GM12878 (cell line): ENCODE measurements at regions not wholly inside any gene's neighbourhood (a gene's known extent, or its start where the extent isn't known, plus 50 kb on each side); places are given as distances from the start of the nearest gene placed in this dataset.

Experiments
- ATAC-seq: fragments of 200-7000 bp; cut with Tn5 transposase; 3 replicates; pipeline ENCODE4 v1.9.1; 2020; ENCODE audit warnings: mild to moderate bottlenecking, moderate library complexity
- BruUV-seq: library from RNA; stranded (reverse); fragments of 400-500 nt; replicated peaks from 2 replicates; lab custom pipeline; 2021; lab: Mats Ljungman, UMichigan
- CTCF ChIA-PET: fragments of 300-600 bp; sonication (Branson Sonifier 250); formaldehyde crosslinking; extraction: SDS; loops from one replicate; lab custom pipeline; 2021; ENCODE audit warnings: inconsistent platforms; lab: Yijun Ruan, JAX
- POLR2A ChIA-PET: fragments of 350-600 bp; formaldehyde crosslinking; extraction: SDS; loops from one replicate; lab custom pipeline; 2021; ENCODE audit warnings: inconsistent platforms; lab: Charles Lee
- RAD21 ChIA-PET: fragments of 300-600 bp; sonication (Branson Sonifier 250); formaldehyde crosslinking; loops from one replicate; lab custom pipeline; 2023; ENCODE audit warnings: antibody characterized with exemption; ENCODE audit not compliant: unreplicated experiment; lab: Charles Lee
- SMC1A ChIA-PET: fragments of 300-600 bp; sonication (Branson Sonifier 250); formaldehyde crosslinking; loops from one replicate; lab custom pipeline; 2023; ENCODE audit not compliant: unreplicated experiment, uncharacterized antibody; lab: Charles Lee
- DNase-seq: peaks from one replicate; pipeline ENCODE4 v3.0.0-alpha.2; 2011; ENCODE audit warnings: low read depth, low spot score
- FAIRE-seq: peaks from 3 replicates; lab custom pipeline; 2011; peaks lifted over from hg19 to GRCh38; lab: Jason Lieb, UNC
- H2AFZ ChIP-seq: 2 replicates; pipeline ENCODE4 v1.6.0; 2011; ENCODE audit warnings: low read depth, low read length, control low read depth; ENCODE audit not compliant: control insufficient read depth
- H3K27ac ChIP-seq: 2 replicates; pipeline ENCODE4 v1.5.1; 2011; ENCODE audit warnings: control low read depth; ENCODE audit not compliant: control insufficient read depth, insufficient read depth
- H3K27me3 ChIP-seq, 2 experiments: replicated peaks in 1 of 2; 2 replicates each; pipeline versions ENCODE4 v1.6.0 to v1.6.1; 2011; ENCODE audit warnings: low read length in 1 of 2; ENCODE audit not compliant: control insufficient read depth in 2 of 2, insufficient read depth in 2 of 2
- H3K36me3 ChIP-seq, 2 experiments: 2 replicates each; pipeline ENCODE4 v1.5.1; 2011; ENCODE audit warnings: low read length in 1 of 2; ENCODE audit not compliant: control insufficient read depth in 2 of 2, insufficient read depth in 2 of 2
- H3K4me1 ChIP-seq: 2 replicates; pipeline ENCODE4 v1.6.1; 2011; ENCODE audit warnings: mild to moderate bottlenecking, low read length, moderate library complexity, mixed read lengths; ENCODE audit not compliant: control insufficient read depth, insufficient read depth
- H3K4me2 ChIP-seq: 2 replicates; pipeline ENCODE4 v1.6.0; 2011; ENCODE audit warnings: control low read depth; ENCODE audit not compliant: control insufficient read depth, insufficient read depth
- H3K4me3 ChIP-seq: fragments of 200-600 bp; sonication (generic); 2 replicates; pipeline ENCODE4 v1.5.1; 2016
- H3K79me2 ChIP-seq: 2 replicates; pipeline ENCODE4 v1.6.0; 2011; ENCODE audit warnings: low read length; ENCODE audit not compliant: control insufficient read depth, insufficient read depth
- H3K9ac ChIP-seq: 2 replicates; pipeline ENCODE4 v1.8.0; 2011; ENCODE audit warnings: low read length, control low read depth, mixed read lengths; ENCODE audit not compliant: control insufficient read depth, insufficient read depth
- H3K9me3 ChIP-seq: replicated peaks from 3 replicates; pipeline ENCODE4 v1.5.1; 2011; ENCODE audit warnings: mild to moderate bottlenecking, low read length; ENCODE audit not compliant: control insufficient read depth, insufficient read depth
- H4K20me1 ChIP-seq: 2 replicates; pipeline ENCODE4 v1.6.0; 2011; ENCODE audit not compliant: control insufficient read depth, insufficient read depth
- ASH2L ChIP-seq: fragments of 300-600, 200-600 bp; sonication (generic); IDR thresholded peaks from 2 replicates; pipeline ENCODE4 v1.6.1; 2017; ENCODE audit warnings: low read depth, mild to moderate bottlenecking, borderline replicate concordance
- CREM ChIP-seq: IDR thresholded peaks from 2 replicates; pipeline ENCODE4 v1.6.1; 2014; ENCODE audit warnings: antibody characterized with exemption, low read depth
- GATAD2B ChIP-seq: fragments of 450-650 bp; conservative IDR thresholded peaks from 2 replicates; pipeline ENCODE4 v1.6.1; 2017; ENCODE audit warnings: low read depth, mild to moderate bottlenecking, moderate library complexity
- HDAC2 ChIP-seq: fragments of 200-600 bp; sonication (generic); IDR thresholded peaks from 2 replicates; pipeline ENCODE4 v1.6.1; 2017
- HDGF ChIP-seq: fragments of 450-650 bp; IDR thresholded peaks from 2 replicates; pipeline ENCODE4 v1.6.1; 2016; ENCODE audit warnings: antibody characterized with exemption
- IKZF1 ChIP-seq: fragments of 450-650 bp; conservative IDR thresholded peaks from 2 replicates; pipeline ENCODE4 v1.6.1; 2017; ENCODE audit warnings: antibody characterized with exemption, mild to moderate bottlenecking
- KAT2A ChIP-seq: conservative IDR thresholded peaks from 2 replicates; pipeline ENCODE4 v1.6.1; 2011; ENCODE audit warnings: low read depth, low read length; ENCODE audit not compliant: control insufficient read depth
- NR2F1 ChIP-seq: fragments of 450-650 bp; conservative IDR thresholded peaks from 2 replicates; pipeline ENCODE4 v1.6.1; 2017; ENCODE audit warnings: mild to moderate bottlenecking
- RAD51 ChIP-seq: fragments of 450-650 bp; IDR thresholded peaks from 2 replicates; pipeline ENCODE4 v1.6.1; 2016; ENCODE audit warnings: moderate library complexity, mild to moderate bottlenecking, inconsistent platforms
- RB1 ChIP-seq: fragments of 450-650 bp; formaldehyde crosslinking; IDR thresholded peaks from 2 replicates; pipeline ENCODE4 v1.6.1; 2017; ENCODE audit warnings: mild to moderate bottlenecking, borderline replicate concordance
- RELA ChIP-seq: fragments of 450-650 bp; IDR thresholded peaks from 2 replicates; pipeline ENCODE4 v1.8.0; 2014; ENCODE audit warnings: borderline replicate concordance; ENCODE audit not compliant: partially characterized antibody
- SRF ChIP-seq, 2 experiments: IDR thresholded peaks; 2 replicates each; pipeline ENCODE4 v1.6.1; 2011; ENCODE audit warnings: low read depth in 2 of 2, low read length in 2 of 2, mild to moderate bottlenecking in 1 of 2, moderate library complexity in 1 of 2
- SUPT20H ChIP-seq: IDR thresholded peaks from 2 replicates; pipeline ENCODE4 v1.6.1; 2011; ENCODE audit warnings: low read depth, mild to moderate bottlenecking, low read length, moderate library complexity, borderline replicate concordance; ENCODE audit not compliant: control insufficient read depth
- YY1 ChIP-seq: IDR thresholded peaks from 2 replicates; pipeline ENCODE4 v1.6.1; 2011; ENCODE audit warnings: low read depth, mild to moderate bottlenecking, low read length
- ZNF384 ChIP-seq: IDR thresholded peaks from 2 replicates; pipeline ENCODE4 v1.6.1; 2012; ENCODE audit warnings: low read depth, mild to moderate bottlenecking, low read length, improper control_type of control experiment, borderline replicate concordance
- WGBS: methylation state at CpG from one replicate; pipeline ENCODE4 v1.1.6; 2016; ENCODE audit warnings: low lambda C conversion rate; ENCODE audit not compliant: insufficient replicate concordance, insufficient coverage; ENCODE audit errors: missing lambda C conversion rate; 5-methylcytosine and 5-hydroxymethylcytosine counted together
- in situ Hi-C: fragments of 300-500 bp; cut with MboI; formaldehyde crosslinking; loops from 9 replicates; pipeline ENCODE4 v1.14.3; 2018; ENCODE audit warnings: mixed read lengths
- intact Hi-C: fragments of 100-400 bp; cut with micrococcal nuclease; formaldehyde crosslinking; loops from one replicate; pipeline ENCODE4 v1.14.2; 2022; ENCODE audit not compliant: unreplicated experiment
- TF ChIP-seq, protein P1 (sequence below): fragments of 450-650 bp; IDR thresholded peaks from 2 replicates; pipeline ENCODE4 v1.6.1; 2017; ENCODE audit warnings: mild to moderate bottlenecking, moderate library complexity
- TF ChIP-seq, protein P2 (sequence below): fragments of 450-650 bp; IDR thresholded peaks from 2 replicates; pipeline ENCODE4 v1.6.1; 2016; ENCODE audit warnings: mild to moderate bottlenecking
- TF ChIP-seq, protein P3 (sequence below): IDR thresholded peaks from 2 replicates; pipeline ENCODE4 v1.6.1; 2011; ENCODE audit warnings: mild to moderate bottlenecking, low read depth, low read length, moderate library complexity; ENCODE audit not compliant: insufficient replicate concordance

DNA sequence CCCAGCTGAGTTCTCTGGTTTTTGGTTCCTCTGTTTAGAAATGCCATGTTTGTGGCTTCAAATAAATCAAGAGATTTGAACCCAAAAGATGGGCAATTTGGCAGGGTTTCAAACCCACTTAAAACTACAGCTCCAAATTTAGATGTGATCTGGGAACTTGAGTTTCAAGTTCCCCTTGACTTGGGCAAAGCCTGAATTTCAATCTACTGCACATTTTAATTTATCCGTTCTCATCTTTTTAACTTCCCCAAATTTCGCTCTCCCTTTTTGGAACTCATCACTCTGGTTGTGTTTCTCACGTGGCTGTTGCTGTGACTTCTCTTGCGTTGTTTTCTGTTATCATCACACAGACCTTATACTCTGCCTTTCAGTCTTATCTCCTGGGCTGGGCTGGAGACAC, 230.9 kb downstream of the CDC5L start:
- H3K36me3 ChIP-seq = no peaks in the 10 kb centered on the region
- SMC1A ChIA-PET = no interaction called here
- intact Hi-C loops (no loop called here), in situ Hi-C loops (no loop called here)
- RAD21 ChIA-PET = no interaction called here
- FAIRE-seq (no peak), ATAC-seq (no peak), DNase-seq (no peak)
- H3K79me2 ChIP-seq = no peaks in the 10 kb centered on the region
- no peak overlapping the region for H2AFZ ChIP-seq
- POLR2A ChIA-PET = no interaction called here
- H3K9ac ChIP-seq = no peak overlapping the region
- BruUV-seq = no TSS peak
- 2% methylated on average over 4 of the region's 4 CpGs for WGBS
- CTCF ChIA-PET = interaction anchor here (0.6 kb wide), 1 partner anchor 1080 kb away, joined by 3 read pairs; no protein-coding TSS in a partner anchor
- H3K27me3 ChIP-seq = no peaks in the 10 kb centered on the region; a peak in 1 of 4 replicates
- TF ChIP-seq ASH2L (no peak), RELA (no peak), HDAC2 (no peak), RAD51 (no peak), CREM (no peak), ZNF384 (no peak), YY1 (no peak), SUPT20H (no peak), KAT2A (no peak), IKZF1 (no peak), NR2F1 (no peak), HDGF (no peak), RB1 (no peak), SRF (IDR thresholded peaks at IDR 0.05; ENCODE audit: low read depth in 2 of 2, low read length in 2 of 2) (no peak), GATAD2B (no peak)
- TF ChIP-seq, protein P1, sequence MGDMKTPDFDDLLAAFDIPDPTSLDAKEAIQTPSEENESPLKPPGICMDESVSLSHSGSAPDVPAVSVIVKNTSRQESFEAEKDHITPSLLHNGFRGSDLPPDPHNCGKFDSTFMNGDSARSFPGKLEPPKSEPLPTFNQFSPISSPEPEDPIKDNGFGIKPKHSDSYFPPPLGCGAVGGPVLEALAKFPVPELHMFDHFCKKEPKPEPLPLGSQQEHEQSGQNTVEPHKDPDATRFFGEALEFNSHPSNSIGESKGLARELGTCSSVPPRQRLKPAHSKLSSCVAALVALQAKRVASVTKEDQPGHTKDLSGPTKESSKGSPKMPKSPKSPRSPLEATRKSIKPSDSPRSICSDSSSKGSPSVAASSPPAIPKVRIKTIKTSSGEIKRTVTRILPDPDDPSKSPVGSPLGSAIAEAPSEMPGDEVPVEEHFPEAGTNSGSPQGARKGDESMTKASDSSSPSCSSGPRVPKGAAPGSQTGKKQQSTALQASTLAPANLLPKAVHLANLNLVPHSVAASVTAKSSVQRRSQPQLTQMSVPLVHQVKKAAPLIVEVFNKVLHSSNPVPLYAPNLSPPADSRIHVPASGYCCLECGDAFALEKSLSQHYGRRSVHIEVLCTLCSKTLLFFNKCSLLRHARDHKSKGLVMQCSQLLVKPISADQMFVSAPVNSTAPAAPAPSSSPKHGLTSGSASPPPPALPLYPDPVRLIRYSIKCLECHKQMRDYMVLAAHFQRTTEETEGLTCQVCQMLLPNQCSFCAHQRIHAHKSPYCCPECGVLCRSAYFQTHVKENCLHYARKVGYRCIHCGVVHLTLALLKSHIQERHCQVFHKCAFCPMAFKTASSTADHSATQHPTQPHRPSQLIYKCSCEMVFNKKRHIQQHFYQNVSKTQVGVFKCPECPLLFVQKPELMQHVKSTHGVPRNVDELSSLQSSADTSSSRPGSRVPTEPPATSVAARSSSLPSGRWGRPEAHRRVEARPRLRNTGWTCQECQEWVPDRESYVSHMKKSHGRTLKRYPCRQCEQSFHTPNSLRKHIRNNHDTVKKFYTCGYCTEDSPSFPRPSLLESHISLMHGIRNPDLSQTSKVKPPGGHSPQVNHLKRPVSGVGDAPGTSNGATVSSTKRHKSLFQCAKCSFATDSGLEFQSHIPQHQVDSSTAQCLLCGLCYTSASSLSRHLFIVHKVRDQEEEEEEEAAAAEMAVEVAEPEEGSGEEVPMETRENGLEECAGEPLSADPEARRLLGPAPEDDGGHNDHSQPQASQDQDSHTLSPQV = no peak
- TF ChIP-seq, protein P2, sequence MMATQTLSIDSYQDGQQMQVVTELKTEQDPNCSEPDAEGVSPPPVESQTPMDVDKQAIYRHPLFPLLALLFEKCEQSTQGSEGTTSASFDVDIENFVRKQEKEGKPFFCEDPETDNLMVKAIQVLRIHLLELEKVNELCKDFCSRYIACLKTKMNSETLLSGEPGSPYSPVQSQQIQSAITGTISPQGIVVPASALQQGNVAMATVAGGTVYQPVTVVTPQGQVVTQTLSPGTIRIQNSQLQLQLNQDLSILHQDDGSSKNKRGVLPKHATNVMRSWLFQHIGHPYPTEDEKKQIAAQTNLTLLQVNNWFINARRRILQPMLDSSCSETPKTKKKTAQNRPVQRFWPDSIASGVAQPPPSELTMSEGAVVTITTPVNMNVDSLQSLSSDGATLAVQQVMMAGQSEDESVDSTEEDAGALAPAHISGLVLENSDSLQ = no peak
- TF ChIP-seq, protein P3, sequence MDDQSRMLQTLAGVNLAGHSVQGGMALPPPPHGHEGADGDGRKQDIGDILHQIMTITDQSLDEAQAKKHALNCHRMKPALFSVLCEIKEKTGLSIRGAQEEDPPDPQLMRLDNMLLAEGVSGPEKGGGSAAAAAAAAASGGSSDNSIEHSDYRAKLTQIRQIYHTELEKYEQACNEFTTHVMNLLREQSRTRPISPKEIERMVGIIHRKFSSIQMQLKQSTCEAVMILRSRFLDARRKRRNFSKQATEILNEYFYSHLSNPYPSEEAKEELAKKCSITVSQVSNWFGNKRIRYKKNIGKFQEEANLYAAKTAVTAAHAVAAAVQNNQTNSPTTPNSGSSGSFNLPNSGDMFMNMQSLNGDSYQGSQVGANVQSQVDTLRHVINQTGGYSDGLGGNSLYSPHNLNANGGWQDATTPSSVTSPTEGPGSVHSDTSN = no peak
- no peak overlapping the region for H3K4me3 ChIP-seq
- H3K9me3 ChIP-seq = no peaks in the 10 kb centered on the region
- H3K4me1 ChIP-seq = no peaks in the 10 kb centered on the region
- H4K20me1 ChIP-seq = no peaks in the 10 kb centered on the region
- no peak overlapping the region for H3K27ac ChIP-seq
- no peak overlapping the region for H3K4me2 ChIP-seq
